ENCODE measurements at regions not wholly inside any gene's neighbourhood (a gene's known extent, or its start where the extent isn't known, plus 50 kb on each side); places are given as distances from the start of the nearest gene placed in this dataset.

GRCh38 chr12:41739066-41739465, 405.6 kb downstream of the GXYLT1 start:
- no peaks in the 10 kb centered on the region for H3K27me3 ChIP-seq (replicated peaks; ENCODE audit: insufficient read depth)
- H3K36me3 ChIP-seq, result no peaks in the 10 kb centered on the region
- no peak for DNase-seq (ENCODE audit: low spot score)
- TF ChIP-seq POLR2A (IDR thresholded peaks at IDR 0.05) (no peak), POLR2AphosphoS5 (IDR thresholded peaks at IDR 0.05) (no peak)
- TF ChIP-seq, protein P1, sequence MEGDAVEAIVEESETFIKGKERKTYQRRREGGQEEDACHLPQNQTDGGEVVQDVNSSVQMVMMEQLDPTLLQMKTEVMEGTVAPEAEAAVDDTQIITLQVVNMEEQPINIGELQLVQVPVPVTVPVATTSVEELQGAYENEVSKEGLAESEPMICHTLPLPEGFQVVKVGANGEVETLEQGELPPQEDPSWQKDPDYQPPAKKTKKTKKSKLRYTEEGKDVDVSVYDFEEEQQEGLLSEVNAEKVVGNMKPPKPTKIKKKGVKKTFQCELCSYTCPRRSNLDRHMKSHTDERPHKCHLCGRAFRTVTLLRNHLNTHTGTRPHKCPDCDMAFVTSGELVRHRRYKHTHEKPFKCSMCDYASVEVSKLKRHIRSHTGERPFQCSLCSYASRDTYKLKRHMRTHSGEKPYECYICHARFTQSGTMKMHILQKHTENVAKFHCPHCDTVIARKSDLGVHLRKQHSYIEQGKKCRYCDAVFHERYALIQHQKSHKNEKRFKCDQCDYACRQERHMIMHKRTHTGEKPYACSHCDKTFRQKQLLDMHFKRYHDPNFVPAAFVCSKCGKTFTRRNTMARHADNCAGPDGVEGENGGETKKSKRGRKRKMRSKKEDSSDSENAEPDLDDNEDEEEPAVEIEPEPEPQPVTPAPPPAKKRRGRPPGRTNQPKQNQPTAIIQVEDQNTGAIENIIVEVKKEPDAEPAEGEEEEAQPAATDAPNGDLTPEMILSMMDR (IDR thresholded peaks at IDR 0.05), result no peak
- WGBS, result 89% methylated on average over 3 of the region's 3 CpGs
- no peak overlapping the region for H3K4me3 ChIP-seq
- H3K4me1 ChIP-seq (replicated peaks), result no peaks in the 10 kb centered on the region
- H3K27ac ChIP-seq, result no peak overlapping the region
- intact Hi-C loops (cut with DNase I), result no loop called here
- H3K9me3 ChIP-seq, result no peaks in the 10 kb centered on the region

DNA sequence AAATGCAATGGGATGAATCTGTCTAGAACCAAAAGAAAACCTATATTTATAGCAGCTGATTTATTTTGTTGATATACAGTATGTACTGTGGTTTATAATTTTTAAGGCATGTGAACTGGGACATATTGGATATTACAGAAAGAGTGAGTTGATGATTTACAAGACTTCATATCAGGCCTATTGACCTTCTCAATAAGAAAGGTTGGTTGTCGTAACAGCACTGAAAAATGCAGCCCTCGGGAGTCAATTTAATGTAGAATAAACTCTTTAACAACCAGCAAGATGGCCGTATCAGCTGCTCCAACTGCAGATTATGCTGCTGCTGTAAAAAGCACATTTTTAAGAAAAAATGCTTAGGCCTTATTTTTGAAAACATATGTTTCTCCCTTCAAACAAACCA, 407.3 kb downstream of the GXYLT1 start:
- intact Hi-C loops (cut with DNase I), result no loop called here
- Histone ChIP-seq H3K4me3 (no peak overlapping the region), H3K27ac (no peak overlapping the region), H3K4me1 (replicated peaks) (no peaks in the 10 kb centered on the region), H3K9me3 (no peaks in the 10 kb centered on the region), H3K36me3 (no peaks in the 10 kb centered on the region), H3K27me3 (replicated peaks; ENCODE audit: insufficient read depth) (no peaks in the 10 kb centered on the region)
- TF ChIP-seq POLR2A (IDR thresholded peaks at IDR 0.05) (no peak), POLR2AphosphoS5 (IDR thresholded peaks at IDR 0.05) (no peak)
- TF ChIP-seq, protein P1 (IDR thresholded peaks at IDR 0.05), result no peak
- 67% methylated on average over 3 of the region's 3 CpGs for WGBS
- no peak for DNase-seq (ENCODE audit: low spot score)

DNA sequence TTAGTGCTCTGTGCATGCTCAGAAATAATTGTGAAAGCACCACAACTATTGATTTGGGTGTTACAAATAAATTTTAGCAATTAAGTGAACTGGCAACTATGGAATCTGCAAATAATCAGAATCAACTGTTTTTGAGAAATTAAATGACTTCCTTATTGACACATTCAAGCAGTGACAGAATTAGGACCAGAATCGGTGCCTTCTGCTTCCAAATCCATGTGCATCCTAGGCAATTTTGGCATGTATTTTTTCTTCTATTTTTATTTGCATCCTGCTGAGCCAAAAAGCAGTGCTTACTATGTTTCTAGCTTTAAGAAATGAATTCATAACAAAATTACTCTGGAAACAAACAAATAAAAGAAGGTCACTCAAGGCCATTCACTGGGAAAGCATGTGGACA, 408.2 kb downstream of the GXYLT1 start:
- Histone ChIP-seq H3K4me1 (replicated peaks) (no peaks in the 10 kb centered on the region), H3K27me3 (replicated peaks; ENCODE audit: insufficient read depth) (no peaks in the 10 kb centered on the region), H3K4me3 (no peak overlapping the region), H3K36me3 (no peaks in the 10 kb centered on the region), H3K9me3 (no peaks in the 10 kb centered on the region), H3K27ac (no peak overlapping the region)
- TF ChIP-seq, protein P1 (IDR thresholded peaks at IDR 0.05), result no peak
- TF ChIP-seq POLR2AphosphoS5 (IDR thresholded peaks at IDR 0.05) (no peak), POLR2A (IDR thresholded peaks at IDR 0.05) (no peak)
- DNase-seq (ENCODE audit: low spot score), result no peak
- WGBS, result 81% methylated on average over 1 of the region's 1 CpG
- intact Hi-C loops (cut with DNase I), result no loop called here

DNA sequence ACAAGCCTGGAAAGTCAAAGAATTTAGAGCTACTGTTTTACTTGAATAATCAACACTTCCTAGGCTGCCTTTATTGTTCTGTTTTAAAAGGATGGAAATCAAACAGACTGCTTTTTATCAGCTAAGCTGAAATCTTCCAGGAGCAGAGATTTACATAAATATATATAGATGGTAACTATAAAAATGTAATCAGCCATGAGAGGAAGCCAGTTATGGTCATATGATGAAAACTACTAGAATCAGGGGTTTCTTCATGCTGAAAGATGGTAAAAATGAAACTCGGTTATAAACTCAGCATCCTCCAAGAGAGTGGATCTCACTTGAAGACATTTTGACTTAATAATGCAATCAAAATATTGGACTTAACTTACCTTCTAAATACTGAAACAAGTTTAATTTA, 413.0 kb downstream of the GXYLT1 start:
- 77% methylated on average over 1 of the region's 1 CpG for WGBS
- Histone ChIP-seq H3K9me3 (no peaks in the 10 kb centered on the region), H3K4me1 (replicated peaks) (no peaks in the 10 kb centered on the region), H3K36me3 (no peaks in the 10 kb centered on the region), H3K27me3 (replicated peaks; ENCODE audit: insufficient read depth) (no peaks in the 10 kb centered on the region), H3K4me3 (no peak overlapping the region), H3K27ac (no peak overlapping the region)
- no peak for DNase-seq (ENCODE audit: low spot score)
- TF ChIP-seq POLR2AphosphoS5 (IDR thresholded peaks at IDR 0.05) (no peak), POLR2A (IDR thresholded peaks at IDR 0.05) (no peak)
- TF ChIP-seq, protein P1 (IDR thresholded peaks at IDR 0.05), result no peak
- intact Hi-C loops (cut with DNase I), result no loop called here

DNA sequence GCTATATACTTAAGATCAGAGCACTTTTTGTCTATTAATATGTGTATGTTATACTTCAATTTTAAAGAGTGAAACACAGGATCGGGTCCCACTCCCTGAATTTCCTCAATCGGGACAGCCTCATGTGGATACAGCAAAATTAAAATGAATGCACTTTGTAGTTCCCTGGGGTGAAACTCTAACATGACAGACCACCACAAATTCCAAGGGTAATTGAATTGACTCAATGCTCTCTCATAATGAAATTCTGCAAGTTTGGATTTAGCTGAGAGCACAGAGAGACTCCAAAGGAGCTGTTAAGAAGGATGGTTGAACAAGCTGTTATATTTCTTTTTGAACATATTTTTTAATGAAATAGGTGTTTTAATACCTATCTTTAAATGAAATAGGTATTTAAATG, 413.6 kb downstream of the GXYLT1 start:
- H3K36me3 ChIP-seq, result no peaks in the 10 kb centered on the region
- H3K4me1 ChIP-seq (replicated peaks), result no peaks in the 10 kb centered on the region
- intact Hi-C loops (cut with DNase I), result no loop called here
- no peak overlapping the region for H3K27ac ChIP-seq
- no peaks in the 10 kb centered on the region for H3K9me3 ChIP-seq
- TF ChIP-seq POLR2AphosphoS5 (IDR thresholded peaks at IDR 0.05) (no peak), POLR2A (IDR thresholded peaks at IDR 0.05) (no peak)
- TF ChIP-seq, protein P1 (IDR thresholded peaks at IDR 0.05), result no peak
- no peak overlapping the region for H3K4me3 ChIP-seq
- WGBS, result 84% methylated on average over 2 of the region's 2 CpGs
- DNase-seq (ENCODE audit: low spot score), result no peak
- no peaks in the 10 kb centered on the region for H3K27me3 ChIP-seq (replicated peaks; ENCODE audit: insufficient read depth)
